ENCODE measurements at regions not wholly inside any gene's neighbourhood (a gene's known extent, or its start where the extent isn't known, plus 50 kb on each side); places are given as distances from the start of the nearest gene placed in this dataset.

GRCh38 chr5:14944350-14944739, 72.8 kb upstream of the ANKH start:
- no peaks in the 10 kb centered on the region for H3K36me3 ChIP-seq
- intact Hi-C loops (cut with DNase I; ENCODE audit: low total_unique reads): no loop called here
- WGBS, 5 donors: 88 to 94% (median 93%) methylated on average over 4 of the region's 4 CpGs
- peaks cover 0 to 6% (median 0%) of the 10 kb centered on the region in 7 donors for H3K27me3 ChIP-seq (replicated peaks in 1 of 7)
- no peaks in the 10 kb centered on the region for H3K4me1 ChIP-seq
- DNase-seq: no peak
- H3K4me3 ChIP-seq: no peak overlapping the region
- no peak overlapping the region for H3K27ac ChIP-seq
- TF ChIP-seq POLR2A (IDR thresholded peaks at IDR 0.05): no peak
- no peaks in the 10 kb centered on the region for H3K9me3 ChIP-seq

DNA sequence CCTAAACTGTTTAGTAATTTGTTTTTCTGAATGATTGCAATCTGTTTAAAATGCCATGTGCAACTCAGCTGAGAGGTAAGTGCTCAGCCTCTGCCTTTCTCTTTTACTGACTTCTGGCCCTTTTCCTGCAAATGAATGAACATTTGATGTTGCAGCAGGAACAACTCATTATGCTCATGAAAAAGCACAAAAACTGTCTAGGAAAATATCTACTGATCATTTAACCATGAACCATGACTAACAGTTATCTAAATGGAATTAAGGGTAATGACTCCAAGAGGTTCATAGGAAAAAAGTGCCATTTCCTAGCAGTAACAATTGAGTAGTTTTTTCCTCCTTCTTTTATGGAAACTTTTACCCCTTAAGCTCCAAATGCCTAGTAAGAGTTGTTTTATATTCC, 70.6 kb upstream of the ANKH start:
- no peak overlapping the region for H3K27ac ChIP-seq
- peaks cover 0 to 6% (median 0%) of the 10 kb centered on the region in 7 donors for H3K27me3 ChIP-seq (replicated peaks in 1 of 7)
- DNase-seq: no peak
- TF ChIP-seq POLR2A (IDR thresholded peaks at IDR 0.05): no peak
- TF ChIP-seq POLR2AphosphoS5 (IDR thresholded peaks at IDR 0.05): no peak
- no peak for TF ChIP-seq CTCF (IDR thresholded peaks at IDR 0.05 in 8 of 11, conservative IDR thresholded peaks at IDR 0.05 in 3 of 11)
- no peak overlapping the region for H3K4me3 ChIP-seq
- H3K9me3 ChIP-seq: no peaks in the 10 kb centered on the region
- H3K36me3 ChIP-seq: no peaks in the 10 kb centered on the region
- H3K4me1 ChIP-seq: peaks cover 0 to 3% (median under 1%) of the 10 kb centered on the region in 6 donors
- intact Hi-C loops (cut with DNase I; ENCODE audit: low total_unique reads): no loop called here

DNA sequence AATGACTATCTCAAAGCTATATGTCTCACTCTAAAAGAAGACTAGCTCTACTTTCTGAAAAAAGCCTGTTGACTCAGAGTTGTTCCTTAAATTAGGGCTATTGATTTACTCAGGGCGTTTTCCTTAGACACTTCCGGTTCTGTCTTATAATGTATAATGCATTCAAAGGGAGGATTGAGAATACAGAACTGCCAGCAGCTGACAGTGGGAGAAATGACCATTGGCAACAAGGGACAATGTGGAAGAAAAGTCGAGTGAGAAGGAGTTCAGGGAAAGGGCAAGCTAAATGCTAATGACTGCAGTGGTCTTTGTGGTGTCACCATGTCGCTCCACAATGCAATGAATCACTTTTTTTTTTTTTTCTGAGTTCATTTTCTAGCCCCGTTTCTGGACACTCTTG, 65.7 kb upstream of the ANKH start:
- peak overlapping the region in 3 of 8 donors; percentile 7 to 14 (median 9) for H3K27ac ChIP-seq
- no peaks in the 10 kb centered on the region for H3K36me3 ChIP-seq
- peaks cover 0 to 15% (median 4%) of the 10 kb centered on the region in 6 donors for H3K4me1 ChIP-seq
- H3K27me3 ChIP-seq (replicated peaks in 1 of 7): no peaks in the 10 kb centered on the region
- no peak for DNase-seq
- H3K4me3 ChIP-seq: no peak overlapping the region
- intact Hi-C loops (cut with DNase I; ENCODE audit: low total_unique reads): no loop called here
- WGBS, 5 donors: 31 to 43% (median 36%) methylated on average over 5 of the region's 5 CpGs
- H3K9me3 ChIP-seq: no peaks in the 10 kb centered on the region
- TF ChIP-seq POLR2AphosphoS5 (IDR thresholded peaks at IDR 0.05): peak in 1 of 3 donors; percentile 14
- TF ChIP-seq CTCF (IDR thresholded peaks at IDR 0.05 in 8 of 11, conservative IDR thresholded peaks at IDR 0.05 in 3 of 11): no peak

DNA sequence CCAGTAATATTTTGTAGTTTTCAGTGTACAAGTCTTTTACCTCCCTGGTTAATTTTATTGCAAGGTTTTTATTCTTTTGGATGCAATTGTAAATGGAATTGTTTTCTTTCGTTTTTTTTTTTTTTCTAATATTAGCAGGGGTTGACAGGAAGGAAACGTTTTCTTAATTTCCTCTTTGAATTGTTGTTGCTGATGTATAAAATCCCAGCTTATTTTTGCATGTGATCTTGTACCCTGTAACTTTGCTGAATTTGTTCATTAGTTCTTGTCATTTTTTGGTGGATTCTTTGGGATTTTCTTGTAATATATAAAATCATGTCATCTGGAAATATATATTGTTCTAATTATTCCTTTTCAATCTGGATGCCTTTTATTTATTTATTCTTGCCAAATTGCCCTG, 65.0 kb upstream of the ANKH start:
- H3K4me3 ChIP-seq: no peak overlapping the region
- H3K9me3 ChIP-seq: no peaks in the 10 kb centered on the region
- H3K27me3 ChIP-seq (replicated peaks in 1 of 7): no peaks in the 10 kb centered on the region
- H3K27ac ChIP-seq: peak overlapping the region in 4 of 8 donors; percentile 7 to 14 (median 11)
- intact Hi-C loops (cut with DNase I; ENCODE audit: low total_unique reads): no loop called here
- DNase-seq: no peak
- peaks cover 0 to 15% (median 4%) of the 10 kb centered on the region in 6 donors for H3K4me1 ChIP-seq
- 2 to 19% (median 13%) methylated on average over 2 of the region's 2 CpGs for WGBS, 5 donors
- H3K36me3 ChIP-seq: no peaks in the 10 kb centered on the region
- TF ChIP-seq POLR2AphosphoS5 (IDR thresholded peaks at IDR 0.05): no peak
- TF ChIP-seq CTCF (IDR thresholded peaks at IDR 0.05 in 8 of 11, conservative IDR thresholded peaks at IDR 0.05 in 3 of 11): no peak
- TF ChIP-seq POLR2A (IDR thresholded peaks at IDR 0.05): no peak

- 74 to 85% (median 76%) methylated on average over 3 of the region's 3 CpGs for WGBS, 5 donors
- Histone ChIP-seq H3K36me3 (no peaks in the 10 kb centered on the region), H3K27ac (peak overlapping the region in 5 of 8 donors; percentile 8 to 47 (median 17)), H3K9me3 (no peaks in the 10 kb centered on the region), H3K4me1 (peaks cover 0 to 15% (median 4%) of the 10 kb centered on the region in 6 donors), H3K4me3 (no peak overlapping the region), H3K27me3 (replicated peaks in 1 of 7) (no peaks in the 10 kb centered on the region)
- intact Hi-C loops (cut with DNase I; ENCODE audit: low total_unique reads): no loop called here
- TF ChIP-seq CTCF (IDR thresholded peaks at IDR 0.05 in 8 of 11, conservative IDR thresholded peaks at IDR 0.05 in 3 of 11): no peak
- TF ChIP-seq POLR2A (IDR thresholded peaks at IDR 0.05): no peak
- no peak for TF ChIP-seq POLR2AphosphoS5 (IDR thresholded peaks at IDR 0.05)
- no peak for DNase-seq
Observed at GRCh38 chr5:14935341-14935740, 63.8 kb upstream of the ANKH start.

All from spleen (tissue), 11 donors.